NCI-H1436 treated with DMSO at 0.1 percent for 48 hours (cell line): ENCODE measurements at regions not wholly inside any gene's neighbourhood (a gene's known extent, or its start where the extent isn't known, plus 50 kb on each side); places are given as distances from the start of the nearest gene placed in this dataset.

ENCODE experiments used
- DNase-seq: peaks from one replicate; lab custom pipeline; 2025; lab: John Stamatoyannopoulos, UW

- DNase-seq = no peak
Measured at GRCh38 chr5:21171038-21171437, 1183.0 kb upstream of the CDH18 start.

- no peak for DNase-seq
Measured at GRCh38 chr5:21168557-21168956, 1180.6 kb upstream of the CDH18 start.

GRCh38 chr5:21165344-21165743 is 1177.3 kb upstream of the CDH18 start:
- no peak for DNase-seq

GRCh38 chr5:21164425-21164824 is 1176.4 kb upstream of the CDH18 start:
- no peak for DNase-seq

- DNase-seq = no peak
Measured at GRCh38 chr5:21159510-21160059, 1171.6 kb upstream of the CDH18 start.

- no peak for DNase-seq
Measured at GRCh38 chr5:21154526-21154925, 1166.5 kb upstream of the CDH18 start.

GRCh38 chr5:21152611-21153010 is 1164.6 kb upstream of the CDH18 start:
- no peak for DNase-seq

GRCh38 chr5:21145376-21145775 is 1157.4 kb upstream of the CDH18 start:
- no peak for DNase-seq

- no peak for DNase-seq
Measured at GRCh38 chr5:21143686-21144085, 1155.7 kb upstream of the CDH18 start.

GRCh38 chr5:21142791-21143190 is 1154.8 kb upstream of the CDH18 start:
- no peak for DNase-seq

GRCh38 chr5:21140987-21141386 is 1153.0 kb upstream of the CDH18 start:
- DNase-seq = no peak

GRCh38 chr5:21126236-21126635 is 1138.2 kb upstream of the CDH18 start:
- no peak for DNase-seq

- no peak for DNase-seq
Measured at GRCh38 chr5:21125238-21125983, 1137.4 kb upstream of the CDH18 start.

GRCh38 chr5:21121213-21121612 is 1133.2 kb upstream of the CDH18 start:
- no peak for DNase-seq

- no peak for DNase-seq
Measured at GRCh38 chr5:21097661-21098060, 1109.7 kb upstream of the CDH18 start.

GRCh38 chr5:21094619-21095018 is 1106.6 kb upstream of the CDH18 start:
- DNase-seq = no peak

GRCh38 chr5:21087766-21088165 is 1099.8 kb upstream of the CDH18 start:
- DNase-seq = no peak

GRCh38 chr5:21085791-21086190 is 1097.8 kb upstream of the CDH18 start:
- DNase-seq = no peak

- no peak for DNase-seq
Measured at GRCh38 chr5:21071986-21072385, 1084.0 kb upstream of the CDH18 start.

GRCh38 chr5:21071421-21071820 is 1083.4 kb upstream of the CDH18 start:
- DNase-seq = no peak

GRCh38 chr5:21070858-21071257 is 1082.9 kb upstream of the CDH18 start:
- no peak for DNase-seq

- no peak for DNase-seq
Measured at GRCh38 chr5:21067724-21068123, 1079.7 kb upstream of the CDH18 start.

- no peak for DNase-seq
Measured at GRCh38 chr5:21063146-21063545, 1075.1 kb upstream of the CDH18 start.

GRCh38 chr5:21058289-21058688 is 1070.3 kb upstream of the CDH18 start:
- no peak for DNase-seq
